ENCODE measurements at regions not wholly inside any gene's neighbourhood (a gene's known extent, or its start where the extent isn't known, plus 50 kb on each side); places are given as distances from the start of the nearest gene placed in this dataset.

GRCh38 chr11:71330996-71331395 is 78.6 kb upstream of the SHANK2 start:
- H3F3A ChIP-seq (replicated peaks; ENCODE audit: low read depth): no peaks in the 10 kb centered on the region
- no peak overlapping the region for H3K4me3 Mint-ChIP-seq
- no peak for ATAC-seq

GRCh38 chr11:71330349-71330748 is 78.0 kb upstream of the SHANK2 start:
- Histone ChIP-seq H3F3A (replicated peaks; ENCODE audit: low read depth) (no peaks in the 10 kb centered on the region), H2AFZ (no peak overlapping the region), H3K4me3 (no peak overlapping the region), H3K27ac (ENCODE audit: low read depth) (no peak overlapping the region), H3K79me2 (replicated peaks; ENCODE audit: insufficient read depth) (no peaks in the 10 kb centered on the region), H3K4me2 (no peak overlapping the region), H3K27me3 (ENCODE audit: insufficient read depth) (no peaks in the 10 kb centered on the region), H3K36me3 (ENCODE audit: insufficient read depth) (0 out of 2 replicates have a peak, but pooled peaks cover 5% of the 10 kb centered on the region), H3K9me2 (ENCODE audit: insufficient read depth) (no peaks in the 10 kb centered on the region), H3K4me1 (ENCODE audit: insufficient read depth) (no peaks in the 10 kb centered on the region), H4K20me1 (replicated peaks; ENCODE audit: insufficient read depth) (no peaks in the 10 kb centered on the region)
- H3K27me3 Mint-ChIP-seq (ENCODE audit: insufficient read depth, low read depth, poor library complexity): peaks cover 9% of the 10 kb centered on the region
- H3K27ac Mint-ChIP-seq: no peak overlapping the region
- H3K9me3 Mint-ChIP-seq: peaks cover 57% of the 10 kb centered on the region
- H3K4me3 Mint-ChIP-seq: no peak overlapping the region
- TF ChIP-seq ZNF331 (CRISPR knock-in tag; IDR thresholded peaks at IDR 0.05; ENCODE audit: low read depth): no peak
- TF ChIP-seq EZH2phosphoT487 (IDR thresholded peaks at IDR 0.05; ENCODE audit: unreplicated experiment): no peak
- no peak for TF ChIP-seq ETS1 (IDR thresholded peaks at IDR 0.05)
- TF ChIP-seq NANOG (IDR thresholded peaks at IDR 0.05; ENCODE audit: borderline replicate concordance): no peak
- TF ChIP-seq REST (IDR thresholded peaks at IDR 0.05; ENCODE audit: unreplicated experiment): no peak
- no peak for TF ChIP-seq STAT1 (IDR thresholded peaks at IDR 0.05; ENCODE audit: unreplicated experiment)
- DNase-seq (ENCODE audit: low spot score) (no peak), ATAC-seq (no peak)
- no peaks in the 10 kb centered on the region for H3K4me1 Mint-ChIP-seq
- peaks cover 17% of the 10 kb centered on the region for H3K36me3 Mint-ChIP-seq (ENCODE audit: low read depth)

More at GRCh38 chr11:71330996-71331395, 78.6 kb upstream of the SHANK2 start:
- no peak for DNase-seq (ENCODE audit: low spot score)
- Histone ChIP-seq H3K79me2 (replicated peaks; ENCODE audit: insufficient read depth) (no peaks in the 10 kb centered on the region), H2AFZ (no peak overlapping the region), H3K27ac (ENCODE audit: low read depth) (no peak overlapping the region), H3K9me2 (ENCODE audit: insufficient read depth) (0 out of 2 replicates have a peak, but pooled peaks cover under 1% of the 10 kb centered on the region), H3K4me3 (no peak overlapping the region), H4K20me1 (replicated peaks; ENCODE audit: insufficient read depth) (no peaks in the 10 kb centered on the region), H3K27me3 (ENCODE audit: insufficient read depth) (no peaks in the 10 kb centered on the region), H3K4me1 (ENCODE audit: insufficient read depth) (no peaks in the 10 kb centered on the region), H3K4me2 (no peak overlapping the region), H3K36me3 (ENCODE audit: insufficient read depth) (0 out of 2 replicates have a peak, but pooled peaks cover 5% of the 10 kb centered on the region)
- Mint-ChIP-seq H3K9me3 (peaks cover 59% of the 10 kb centered on the region), H3K36me3 (ENCODE audit: low read depth) (peaks cover 17% of the 10 kb centered on the region), H3K4me1 (no peaks in the 10 kb centered on the region), H3K27me3 (ENCODE audit: insufficient read depth, low read depth, poor library complexity) (peaks cover 7% of the 10 kb centered on the region), H3K27ac (no peak overlapping the region)
- TF ChIP-seq NANOG (IDR thresholded peaks at IDR 0.05; ENCODE audit: borderline replicate concordance) (no peak), ZNF331 (CRISPR knock-in tag; IDR thresholded peaks at IDR 0.05; ENCODE audit: low read depth) (no peak), POLR2AphosphoS5 (IDR thresholded peaks at IDR 0.05; ENCODE audit: low read depth) (no peak), EZH2 (IDR thresholded peaks at IDR 0.05; ENCODE audit: low read depth, unreplicated experiment) (no peak), EZH2phosphoT487 (IDR thresholded peaks at IDR 0.05; ENCODE audit: unreplicated experiment) (no peak), REST (IDR thresholded peaks at IDR 0.05; ENCODE audit: unreplicated experiment) (no peak), STAT1 (IDR thresholded peaks at IDR 0.05; ENCODE audit: unreplicated experiment) (no peak), ZNF114 (CRISPR knock-in tag; IDR thresholded peaks at IDR 0.05) (no peak)

All from GM23338 (cell line).